ENCODE measurements at regions not wholly inside any gene's neighbourhood (a gene's known extent, or its start where the extent isn't known, plus 50 kb on each side); places are given as distances from the start of the nearest gene placed in this dataset.

DNA sequence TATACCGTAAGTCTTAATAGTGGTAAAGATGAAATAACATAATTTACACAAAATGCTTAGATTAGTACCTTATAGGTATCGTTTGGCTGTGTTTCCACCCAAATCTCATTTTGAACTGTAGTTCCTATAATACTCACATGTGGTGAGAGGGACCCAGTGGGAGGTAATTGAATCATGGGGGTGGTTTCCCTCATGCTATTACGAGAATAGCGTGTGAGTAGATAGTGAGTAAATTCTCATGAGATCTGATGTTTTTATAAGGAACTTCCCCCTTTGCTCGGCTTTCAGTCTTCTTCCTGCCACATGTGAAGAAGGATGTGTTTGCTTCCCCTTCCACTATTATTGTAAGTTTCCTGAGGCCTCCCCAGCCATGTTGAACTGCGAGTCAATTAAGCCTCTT lies 426.3 kb upstream of the POT1 start (continued):
- TF ChIP-seq, protein P1, sequence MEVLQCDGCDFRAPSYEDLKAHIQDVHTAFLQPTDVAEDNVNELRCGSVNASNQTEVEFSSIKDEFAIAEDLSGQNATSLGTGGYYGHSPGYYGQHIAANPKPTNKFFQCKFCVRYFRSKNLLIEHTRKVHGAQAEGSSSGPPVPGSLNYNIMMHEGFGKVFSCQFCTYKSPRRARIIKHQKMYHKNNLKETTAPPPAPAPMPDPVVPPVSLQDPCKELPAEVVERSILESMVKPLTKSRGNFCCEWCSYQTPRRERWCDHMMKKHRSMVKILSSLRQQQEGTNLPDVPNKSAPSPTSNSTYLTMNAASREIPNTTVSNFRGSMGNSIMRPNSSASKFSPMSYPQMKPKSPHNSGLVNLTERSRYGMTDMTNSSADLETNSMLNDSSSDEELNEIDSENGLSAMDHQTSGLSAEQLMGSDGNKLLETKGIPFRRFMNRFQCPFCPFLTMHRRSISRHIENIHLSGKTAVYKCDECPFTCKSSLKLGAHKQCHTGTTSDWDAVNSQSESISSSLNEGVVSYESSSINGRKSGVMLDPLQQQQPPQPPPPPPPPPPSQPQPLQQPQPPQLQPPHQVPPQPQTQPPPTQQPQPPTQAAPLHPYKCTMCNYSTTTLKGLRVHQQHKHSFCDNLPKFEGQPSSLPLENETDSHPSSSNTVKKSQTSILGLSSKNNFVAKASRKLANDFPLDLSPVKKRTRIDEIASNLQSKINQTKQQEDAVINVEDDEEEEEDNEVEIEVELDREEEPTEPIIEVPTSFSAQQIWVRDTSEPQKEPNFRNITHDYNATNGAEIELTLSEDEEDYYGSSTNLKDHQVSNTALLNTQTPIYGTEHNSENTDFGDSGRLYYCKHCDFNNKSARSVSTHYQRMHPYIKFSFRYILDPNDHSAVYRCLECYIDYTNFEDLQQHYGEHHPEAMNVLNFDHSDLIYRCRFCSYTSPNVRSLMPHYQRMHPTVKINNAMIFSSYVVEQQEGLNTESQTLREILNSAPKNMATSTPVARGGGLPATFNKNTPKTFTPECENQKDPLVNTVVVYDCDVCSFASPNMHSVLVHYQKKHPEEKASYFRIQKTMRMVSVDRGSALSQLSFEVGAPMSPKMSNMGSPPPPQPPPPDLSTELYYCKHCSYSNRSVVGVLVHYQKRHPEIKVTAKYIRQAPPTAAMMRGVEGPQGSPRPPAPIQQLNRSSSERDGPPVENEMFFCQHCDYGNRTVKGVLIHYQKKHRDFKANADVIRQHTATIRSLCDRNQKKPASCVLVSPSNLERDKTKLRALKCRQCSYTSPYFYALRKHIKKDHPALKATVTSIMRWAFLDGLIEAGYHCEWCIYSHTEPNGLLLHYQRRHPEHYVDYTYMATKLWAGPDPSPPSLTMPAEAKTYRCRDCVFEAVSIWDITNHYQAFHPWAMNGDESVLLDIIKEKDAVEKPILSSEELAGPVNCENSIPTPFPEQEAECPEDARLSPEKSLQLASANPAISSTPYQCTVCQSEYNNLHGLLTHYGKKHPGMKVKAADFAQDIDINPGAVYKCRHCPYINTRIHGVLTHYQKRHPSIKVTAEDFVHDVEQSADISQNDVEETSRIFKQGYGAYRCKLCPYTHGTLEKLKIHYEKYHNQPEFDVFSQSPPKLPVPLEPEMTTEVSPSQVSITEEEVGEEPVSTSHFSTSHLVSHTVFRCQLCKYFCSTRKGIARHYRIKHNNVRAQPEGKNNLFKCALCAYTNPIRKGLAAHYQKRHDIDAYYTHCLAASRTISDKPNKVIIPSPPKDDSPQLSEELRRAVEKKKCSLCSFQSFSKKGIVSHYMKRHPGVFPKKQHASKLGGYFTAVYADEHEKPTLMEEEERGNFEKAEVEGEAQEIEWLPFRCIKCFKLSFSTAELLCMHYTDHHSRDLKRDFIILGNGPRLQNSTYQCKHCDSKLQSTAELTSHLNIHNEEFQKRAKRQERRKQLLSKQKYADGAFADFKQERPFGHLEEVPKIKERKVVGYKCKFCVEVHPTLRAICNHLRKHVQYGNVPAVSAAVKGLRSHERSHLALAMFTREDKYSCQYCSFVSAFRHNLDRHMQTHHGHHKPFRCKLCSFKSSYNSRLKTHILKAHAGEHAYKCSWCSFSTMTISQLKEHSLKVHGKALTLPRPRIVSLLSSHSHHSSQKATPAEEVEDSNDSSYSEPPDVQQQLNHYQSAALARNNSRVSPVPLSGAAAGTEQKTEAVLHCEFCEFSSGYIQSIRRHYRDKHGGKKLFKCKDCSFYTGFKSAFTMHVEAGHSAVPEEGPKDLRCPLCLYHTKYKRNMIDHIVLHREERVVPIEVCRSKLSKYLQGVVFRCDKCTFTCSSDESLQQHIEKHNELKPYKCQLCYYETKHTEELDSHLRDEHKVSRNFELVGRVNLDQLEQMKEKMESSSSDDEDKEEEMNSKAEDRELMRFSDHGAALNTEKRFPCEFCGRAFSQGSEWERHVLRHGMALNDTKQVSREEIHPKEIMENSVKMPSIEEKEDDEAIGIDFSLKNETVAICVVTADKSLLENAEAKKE (CRISPR knock-in tag; IDR thresholded peaks at IDR 0.05): no peak
- TF ChIP-seq ZNF114 (CRISPR knock-in tag; IDR thresholded peaks at IDR 0.05) (no peak), EZH2phosphoT487 (IDR thresholded peaks at IDR 0.05; ENCODE audit: unreplicated experiment) (no peak)
- TF ChIP-seq, protein P2, sequence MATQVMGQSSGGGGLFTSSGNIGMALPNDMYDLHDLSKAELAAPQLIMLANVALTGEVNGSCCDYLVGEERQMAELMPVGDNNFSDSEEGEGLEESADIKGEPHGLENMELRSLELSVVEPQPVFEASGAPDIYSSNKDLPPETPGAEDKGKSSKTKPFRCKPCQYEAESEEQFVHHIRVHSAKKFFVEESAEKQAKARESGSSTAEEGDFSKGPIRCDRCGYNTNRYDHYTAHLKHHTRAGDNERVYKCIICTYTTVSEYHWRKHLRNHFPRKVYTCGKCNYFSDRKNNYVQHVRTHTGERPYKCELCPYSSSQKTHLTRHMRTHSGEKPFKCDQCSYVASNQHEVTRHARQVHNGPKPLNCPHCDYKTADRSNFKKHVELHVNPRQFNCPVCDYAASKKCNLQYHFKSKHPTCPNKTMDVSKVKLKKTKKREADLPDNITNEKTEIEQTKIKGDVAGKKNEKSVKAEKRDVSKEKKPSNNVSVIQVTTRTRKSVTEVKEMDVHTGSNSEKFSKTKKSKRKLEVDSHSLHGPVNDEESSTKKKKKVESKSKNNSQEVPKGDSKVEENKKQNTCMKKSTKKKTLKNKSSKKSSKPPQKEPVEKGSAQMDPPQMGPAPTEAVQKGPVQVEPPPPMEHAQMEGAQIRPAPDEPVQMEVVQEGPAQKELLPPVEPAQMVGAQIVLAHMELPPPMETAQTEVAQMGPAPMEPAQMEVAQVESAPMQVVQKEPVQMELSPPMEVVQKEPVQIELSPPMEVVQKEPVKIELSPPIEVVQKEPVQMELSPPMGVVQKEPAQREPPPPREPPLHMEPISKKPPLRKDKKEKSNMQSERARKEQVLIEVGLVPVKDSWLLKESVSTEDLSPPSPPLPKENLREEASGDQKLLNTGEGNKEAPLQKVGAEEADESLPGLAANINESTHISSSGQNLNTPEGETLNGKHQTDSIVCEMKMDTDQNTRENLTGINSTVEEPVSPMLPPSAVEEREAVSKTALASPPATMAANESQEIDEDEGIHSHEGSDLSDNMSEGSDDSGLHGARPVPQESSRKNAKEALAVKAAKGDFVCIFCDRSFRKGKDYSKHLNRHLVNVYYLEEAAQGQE (IDR thresholded peaks at IDR 0.05; ENCODE audit: unreplicated experiment): no peak

DNA sequence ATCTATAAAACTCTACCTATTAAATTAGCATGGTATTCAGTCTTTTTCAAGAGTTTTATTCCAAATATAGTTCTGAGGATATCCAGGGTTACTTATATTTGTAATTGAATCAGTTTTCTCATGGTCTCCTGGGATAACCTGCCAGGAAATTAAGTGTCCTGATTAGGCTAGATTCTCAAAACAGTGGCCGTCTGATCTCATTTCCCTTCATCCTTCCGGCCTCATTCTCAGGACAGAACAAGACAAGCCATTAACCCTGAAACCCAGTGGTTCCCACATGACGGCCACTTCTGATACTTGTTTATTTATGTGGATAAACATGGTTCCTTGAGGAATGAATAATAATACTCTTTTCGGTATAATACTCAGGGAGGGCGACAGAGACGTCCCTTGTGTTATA lies 417.6 kb upstream of the POT1 start:
- Mint-ChIP-seq H3K9me3 (no peaks in the 10 kb centered on the region), H3K27ac (no peak overlapping the region), H3K4me3 (no peak overlapping the region), H3K4me1 (no peaks in the 10 kb centered on the region), H3K27me3 (ENCODE audit: insufficient read depth, low read depth, poor library complexity) (peaks cover 1% of the 10 kb centered on the region), H3K36me3 (ENCODE audit: low read depth) (no peaks in the 10 kb centered on the region)
- Histone ChIP-seq H3K27ac (ENCODE audit: low read depth) (no peak overlapping the region), H3K36me3 (ENCODE audit: insufficient read depth) (no peaks in the 10 kb centered on the region), H3K79me2 (replicated peaks; ENCODE audit: insufficient read depth) (no peaks in the 10 kb centered on the region), H3F3A (replicated peaks; ENCODE audit: low read depth) (no peaks in the 10 kb centered on the region), H3K9me2 (ENCODE audit: insufficient read depth) (no peaks in the 10 kb centered on the region), H3K4me2 (no peak overlapping the region), H2AFZ (no peak overlapping the region), H3K4me3 (no peak overlapping the region), H3K4me1 (ENCODE audit: insufficient read depth) (no peaks in the 10 kb centered on the region), H3K27me3 (ENCODE audit: insufficient read depth) (no peaks in the 10 kb centered on the region), H4K20me1 (replicated peaks; ENCODE audit: insufficient read depth) (no peaks in the 10 kb centered on the region)
- no peak for ATAC-seq
- no peak for DNase-seq (ENCODE audit: low spot score)
- TF ChIP-seq, protein P1 (CRISPR knock-in tag; IDR thresholded peaks at IDR 0.05): no peak
- TF ChIP-seq CREB1 (CRISPR knock-in tag; IDR thresholded peaks at IDR 0.05; ENCODE audit: low read depth) (no peak), EZH2phosphoT487 (IDR thresholded peaks at IDR 0.05; ENCODE audit: unreplicated experiment) (no peak), POLR2AphosphoS5 (IDR thresholded peaks at IDR 0.05; ENCODE audit: low read depth) (no peak)

Measured in GM23338 (cell line).